A673 (cell line): ENCODE measurements at regions not wholly inside any gene's neighbourhood (a gene's known extent, or its start where the extent isn't known, plus 50 kb on each side); places are given as distances from the start of the nearest gene placed in this dataset.
A peak's percentile ranks its signal among the peaks of the same experiment; 100 is the strongest.

Experiments used
- BruUV-seq: library from RNA; stranded (reverse); fragments of 400-500 nt; replicated peaks from 2 replicates; lab custom pipeline; 2021; lab: Mats Ljungman, UMichigan
- CTCF ChIA-PET: fragments of 300-600 bp; sonication (Branson Sonifier 250); formaldehyde crosslinking; loops from one replicate; lab custom pipeline; 2022; ENCODE audit warnings: antibody characterized with exemption; lab: Charles Lee
- POLR2A ChIA-PET: fragments of 300-600 bp; sonication (Branson Sonifier 250); formaldehyde crosslinking; loops from one replicate; lab custom pipeline; 2022; ENCODE audit warnings: antibody characterized with exemption; ENCODE audit not compliant: low non-redundant PET; lab: Charles Lee
- DNase-seq: peaks from one replicate; pipeline ENCODE4 v3.0.0-alpha.2; 2015; ENCODE audit warnings: low spot score
- H3K27ac ChIP-seq: fragments of 200-600 bp; sonication (generic); 2 replicates; pipeline ENCODE4 v1.5.1; 2016; ENCODE audit warnings: mixed run types, low read depth, mild to moderate bottlenecking, mixed read lengths, antibody characterized with exemption, low read length; ENCODE audit not compliant: poor library complexity, severe bottlenecking
- H3K27me3 ChIP-seq: fragments of 200-600 bp; sonication (generic); replicated peaks from 2 replicates; pipeline ENCODE4 v1.6.1; 2017; ENCODE audit warnings: mixed run types, low read depth, mild to moderate bottlenecking, mixed read lengths, antibody characterized with exemption, low read length; ENCODE audit not compliant: insufficient read depth, poor library complexity
- H3K36me3 ChIP-seq: fragments of 200-600 bp; sonication (generic); 2 replicates; pipeline ENCODE4 v1.6.1; 2016; ENCODE audit warnings: mixed run types, mild to moderate bottlenecking, mixed read lengths, antibody characterized with exemption, low read length; ENCODE audit not compliant: insufficient read depth, poor library complexity, severe bottlenecking
- H3K4me1 ChIP-seq: fragments of 200-600 bp; sonication (generic); 2 replicates; pipeline ENCODE4 v1.6.1; 2017; ENCODE audit warnings: mixed run types, mild to moderate bottlenecking, mixed read lengths, antibody characterized with exemption, low read length; ENCODE audit not compliant: insufficient read depth, poor library complexity, severe bottlenecking
- H3K4me3 ChIP-seq: fragments of 200-600 bp; sonication (generic); 2 replicates; pipeline ENCODE4 v1.5.1; 2016; ENCODE audit warnings: low read depth, mixed run types, mild to moderate bottlenecking, mixed read lengths, low read length; ENCODE audit not compliant: poor library complexity, severe bottlenecking
- H3K9me3 ChIP-seq: fragments of 200-600 bp; sonication (generic); 2 replicates; pipeline ENCODE4 v1.6.1; 2016; ENCODE audit warnings: mixed run types, low read depth, mild to moderate bottlenecking, mixed read lengths, antibody characterized with exemption, low read length; ENCODE audit not compliant: poor library complexity, severe bottlenecking
- CTCF ChIP-seq: fragments of 300-800, 200-600 bp; sonication (generic); conservative IDR thresholded peaks from 2 replicates; pipeline ENCODE4 v1.5.1; 2017; ENCODE audit warnings: low read depth, mild to moderate bottlenecking, antibody characterized with exemption, low read length, moderate library complexity, mixed read lengths
- EZH2 ChIP-seq: fragments of 200-600 bp; sonication (generic); IDR thresholded peaks from 2 replicates; pipeline ENCODE4 v1.6.1; 2017; ENCODE audit warnings: borderline replicate concordance, low read depth, mild to moderate bottlenecking, mixed read lengths, antibody characterized with exemption, low read length; ENCODE audit not compliant: poor library complexity, severe bottlenecking
- intact Hi-C: fragments of 100-400 bp; cut with micrococcal nuclease; formaldehyde crosslinking; loops from one replicate; pipeline ENCODE4 v1.10.0; 2022; ENCODE audit not compliant: unreplicated experiment

GRCh38 chr1:173267453-173267945, 60.4 kb upstream of the TNFSF4 start:
- Histone ChIP-seq H3K27me3 (no peaks in the 10 kb centered on the region), H3K36me3 (no peaks in the 10 kb centered on the region), H3K27ac (no peak overlapping the region), H3K4me3 (no peak overlapping the region), H3K4me1 (no peaks in the 10 kb centered on the region), H3K9me3 (no peaks in the 10 kb centered on the region)
- no peak for TF ChIP-seq CTCF
- TF ChIP-seq EZH2, result no peak
- DNase-seq, result peak; percentile 12
- intact Hi-C loops, result no loop called here
- ChIA-PET POLR2A (no interaction called here), CTCF (no interaction called here)
- BruUV-seq, result no TSS peak

GRCh38 chr1:173268261-173268660, 61.1 kb upstream of the TNFSF4 start:
- TF ChIP-seq EZH2, result no peak
- no peak for TF ChIP-seq CTCF
- DNase-seq, result no peak
- ChIA-PET CTCF (no interaction called here), POLR2A (no interaction called here)
- Histone ChIP-seq H3K9me3 (no peaks in the 10 kb centered on the region), H3K4me1 (no peaks in the 10 kb centered on the region), H3K27ac (no peak overlapping the region), H3K27me3 (no peaks in the 10 kb centered on the region), H3K36me3 (no peaks in the 10 kb centered on the region), H3K4me3 (no peak overlapping the region)
- BruUV-seq, result no TSS peak
- intact Hi-C loops, result no loop called here

GRCh38 chr1:173268786-173269277, 61.7 kb upstream of the TNFSF4 start:
- no peaks in the 10 kb centered on the region for H3K36me3 ChIP-seq
- H3K27me3 ChIP-seq, result no peaks in the 10 kb centered on the region
- no peak for DNase-seq
- H3K27ac ChIP-seq, result no peak overlapping the region
- ChIA-PET POLR2A (no interaction called here), CTCF (no interaction called here)
- H3K9me3 ChIP-seq, result no peaks in the 10 kb centered on the region
- no TSS peak for BruUV-seq
- no peaks in the 10 kb centered on the region for H3K4me1 ChIP-seq
- intact Hi-C loops, result no loop called here
- no peak overlapping the region for H3K4me3 ChIP-seq
- TF ChIP-seq EZH2 (no peak), CTCF (no peak)
